ENCODE measurements at regions not wholly inside any gene's neighbourhood (a gene's known extent, or its start where the extent isn't known, plus 50 kb on each side); places are given as distances from the start of the nearest gene placed in this dataset.
A peak's percentile ranks its signal among the peaks of the same experiment; 100 is the strongest.
"Not testable (repeated sequence)": the region's sequence is repeated elsewhere in the genome, so short reads cannot be mapped to it uniquely, and the experiment has no call there.

GRCh38 chr2:87603418-87604278 is 144.2 kb upstream of the PLGLB2 start:
- peak; percentile 42 for TF ChIP-seq POLR2A (IDR thresholded peaks at IDR 0.05; ENCODE audit: low read length)

GRCh38 chr2:87604279-87604818 is 143.5 kb upstream of the PLGLB2 start:
- TF ChIP-seq POLR2A (IDR thresholded peaks at IDR 0.05; ENCODE audit: low read length), result peak; percentile 26
- not testable (repeated sequence) for DNase-seq

More at GRCh38 chr2:87603418-87604278, 144.2 kb upstream of the PLGLB2 start:
- DNase-seq, result not testable (repeated sequence)

DNA sequence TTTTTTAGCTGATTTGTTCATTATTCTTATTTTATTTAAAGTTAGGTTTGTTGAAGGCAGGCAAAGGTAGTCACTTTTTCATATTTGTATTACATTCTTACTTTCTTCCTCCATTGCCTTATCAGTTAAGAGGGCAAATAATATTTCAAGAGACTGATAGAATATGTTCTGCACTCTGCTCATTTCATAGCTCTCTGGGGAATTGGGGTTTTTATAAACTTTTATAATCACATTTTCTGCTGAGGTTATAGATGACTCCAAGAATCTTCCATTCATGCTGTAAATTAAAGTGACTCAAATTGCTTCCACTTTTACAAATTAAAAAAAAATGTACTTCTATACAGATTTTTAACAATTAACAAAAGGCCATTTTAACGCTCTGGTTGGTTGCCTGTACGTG is 142.9 kb upstream of the PLGLB2 start:
- not testable (repeated sequence) for DNase-seq

- DNase-seq, result not testable (repeated sequence)
Observed at GRCh38 chr2:87608377-87609166, 139.3 kb upstream of the PLGLB2 start.

DNA sequence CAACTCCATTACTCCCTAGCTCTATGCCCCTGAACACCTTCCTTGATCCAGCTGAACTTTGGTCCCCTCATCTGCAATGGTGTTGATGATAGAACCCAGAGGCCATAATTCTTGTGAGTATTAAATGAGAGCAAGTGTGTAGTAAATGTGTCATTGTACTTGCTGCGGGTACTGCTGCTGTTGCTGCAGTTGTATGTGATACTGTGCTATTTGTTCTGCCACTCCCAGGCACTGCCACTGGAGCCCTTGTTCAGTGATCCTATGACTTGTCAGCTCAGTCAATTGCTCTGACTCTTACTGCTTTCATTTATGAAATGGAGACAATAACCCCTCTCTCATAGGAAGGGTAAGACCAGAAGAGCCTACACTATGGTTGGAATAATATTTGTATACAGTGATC is 136.9 kb upstream of the PLGLB2 start:
- not testable (repeated sequence) for DNase-seq

DNA sequence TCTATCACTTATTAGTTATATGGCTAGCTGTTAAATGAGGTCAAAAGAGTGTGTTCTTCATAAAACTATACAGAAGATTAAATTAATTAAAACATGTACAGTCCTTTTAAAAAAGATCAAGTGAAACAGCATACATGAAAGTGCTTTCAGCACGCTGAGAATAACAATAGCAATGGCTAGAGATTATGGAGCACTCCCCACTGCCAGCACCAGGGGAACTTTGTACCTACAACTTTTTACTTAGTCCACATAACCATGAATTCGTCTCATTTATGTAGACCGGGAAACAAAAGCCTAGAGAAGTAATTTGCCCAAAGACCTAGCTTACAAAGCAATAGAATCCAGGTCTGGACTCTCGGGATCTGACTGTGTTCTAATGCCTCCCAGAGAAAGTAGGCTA is 136.5 kb upstream of the PLGLB2 start:
- not testable (repeated sequence) for DNase-seq

DNA sequence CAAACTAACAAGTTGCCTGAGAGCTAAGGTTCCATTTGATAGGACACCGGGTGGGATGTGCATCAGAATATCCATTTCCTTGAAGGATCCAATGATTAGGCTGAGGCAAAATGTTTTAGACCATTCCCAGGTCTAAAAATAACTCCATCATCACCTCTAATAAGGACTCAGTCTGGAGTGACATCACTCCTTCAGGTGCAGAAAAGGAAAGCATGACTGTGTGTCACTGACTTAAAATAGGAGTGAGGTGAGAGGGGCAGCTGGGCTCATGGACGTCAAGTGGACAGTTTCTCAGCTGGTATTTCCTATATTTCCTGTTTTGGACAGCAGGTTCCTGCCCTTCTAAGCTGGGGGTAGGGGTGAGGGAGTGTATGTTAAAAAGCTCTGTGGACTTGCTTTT is 135.9 kb upstream of the PLGLB2 start:
- not testable (repeated sequence) for DNase-seq

GRCh38 chr2:87614829-87615434 is 133.0 kb upstream of the PLGLB2 start:
- DNase-seq, result not testable (repeated sequence)

GRCh38 chr2:87619121-87619520 is 128.8 kb upstream of the PLGLB2 start:
- not testable (repeated sequence) for DNase-seq

- not testable (repeated sequence) for DNase-seq
Observed at GRCh38 chr2:87621139-87621538, 126.7 kb upstream of the PLGLB2 start.

- DNase-seq, result not testable (repeated sequence)
Observed at GRCh38 chr2:87622720-87623119, 125.2 kb upstream of the PLGLB2 start.

GRCh38 chr2:87629491-87630458 is 118.1 kb upstream of the PLGLB2 start:
- not testable (repeated sequence) for DNase-seq

GRCh38 chr2:87630892-87631291 is 117.0 kb upstream of the PLGLB2 start:
- DNase-seq, result not testable (repeated sequence)

DNA sequence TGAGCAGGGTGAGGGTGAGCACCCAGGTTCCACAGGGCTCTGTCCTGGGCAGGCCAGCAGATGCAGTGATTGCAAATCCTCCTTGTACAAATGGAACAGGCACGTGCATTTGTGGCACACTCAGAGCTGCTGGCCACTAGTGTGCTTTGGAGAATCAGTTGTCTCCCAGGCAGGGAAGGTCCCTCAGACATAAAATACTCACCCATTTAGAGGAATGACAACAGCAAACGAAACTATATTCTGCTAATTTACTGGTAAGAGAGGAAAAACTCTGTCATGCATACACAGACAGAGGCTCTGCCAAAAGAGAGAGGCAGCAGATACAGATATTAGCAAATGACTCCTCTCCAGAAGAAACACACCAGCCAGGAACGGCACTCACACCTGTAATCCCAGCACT is 116.5 kb upstream of the PLGLB2 start:
- not testable (repeated sequence) for DNase-seq

DNA sequence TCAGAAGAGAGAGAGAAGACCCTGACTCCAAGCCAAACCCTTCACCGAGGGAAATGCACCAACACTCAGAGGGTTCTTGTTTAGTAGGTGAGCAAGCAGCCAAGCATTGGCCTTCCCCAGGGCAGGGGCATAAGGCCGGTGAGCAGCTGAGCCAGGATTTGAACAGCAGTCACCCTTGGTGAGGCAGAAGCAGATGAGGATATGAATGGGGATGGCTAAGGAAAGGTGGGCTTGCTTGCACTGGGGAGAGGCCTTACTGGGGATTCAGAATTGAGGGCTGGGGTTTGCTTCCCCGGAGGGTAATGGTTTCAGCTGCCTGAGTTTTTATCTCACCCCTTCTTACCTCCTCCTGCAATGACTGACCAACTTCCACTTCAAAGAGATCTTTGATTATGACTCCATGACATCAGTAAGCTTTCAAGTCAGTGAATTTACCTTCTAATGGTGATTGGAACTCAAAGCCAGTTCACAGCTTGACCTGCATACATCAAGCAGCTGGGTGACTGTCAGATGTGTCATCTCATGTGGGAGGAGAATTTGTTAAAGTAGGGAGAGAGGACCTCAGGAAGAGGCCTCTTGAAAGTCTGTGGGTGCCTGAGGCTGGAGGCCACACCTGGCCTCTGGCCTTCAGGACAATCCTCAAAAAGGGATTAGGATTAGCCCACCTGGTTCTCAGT is 114.5 kb upstream of the PLGLB2 start:
- not testable (repeated sequence) for DNase-seq

GRCh38 chr2:87634106-87634505 is 113.8 kb upstream of the PLGLB2 start:
- not testable (repeated sequence) for DNase-seq

- not testable (repeated sequence) for DNase-seq
Observed at GRCh38 chr2:87634971-87635650, 112.8 kb upstream of the PLGLB2 start.

DNA sequence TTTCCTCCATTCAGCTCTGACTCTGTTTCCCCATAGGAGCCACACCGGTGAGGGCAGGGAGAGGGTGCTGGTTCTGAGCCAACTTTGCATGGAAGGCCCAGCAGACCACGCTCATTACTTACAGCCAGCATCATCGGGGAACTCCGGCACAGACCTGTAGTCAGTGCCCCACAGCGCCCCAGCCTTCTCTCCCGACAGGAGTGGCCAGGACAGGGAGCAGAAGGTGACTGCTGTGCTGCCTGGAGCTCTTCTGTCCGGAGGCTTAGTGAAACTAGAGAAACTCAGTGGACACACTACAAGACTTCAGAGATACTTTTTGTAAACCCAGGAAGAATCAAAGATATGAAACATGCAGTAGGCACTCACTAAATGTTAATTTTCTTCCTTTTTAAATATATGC is 111.6 kb upstream of the PLGLB2 start:
- not testable (repeated sequence) for DNase-seq

DNA sequence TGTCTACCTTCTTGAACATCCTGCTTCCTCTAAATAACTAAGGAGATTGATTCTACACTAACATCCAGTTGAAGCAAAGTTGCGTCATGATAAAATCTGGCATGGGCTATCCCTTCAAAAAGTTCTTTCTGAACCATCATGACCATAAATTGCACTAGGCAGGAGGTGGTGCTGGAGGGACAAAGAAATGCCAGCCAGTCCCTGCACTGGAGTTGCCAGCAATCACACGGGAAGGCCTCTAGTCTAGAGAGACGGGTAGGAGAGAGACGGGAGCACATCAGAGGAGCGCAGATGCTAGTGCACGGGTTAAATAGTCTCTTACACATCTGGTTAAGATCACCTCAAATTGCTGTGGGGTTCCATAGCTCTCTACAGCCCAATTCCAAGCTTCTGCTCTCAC is 111.2 kb upstream of the PLGLB2 start:
- not testable (repeated sequence) for DNase-seq
